ENCODE measurements at regions not wholly inside any gene's neighbourhood (a gene's known extent, or its start where the extent isn't known, plus 50 kb on each side); places are given as distances from the start of the nearest gene placed in this dataset.

DNA sequence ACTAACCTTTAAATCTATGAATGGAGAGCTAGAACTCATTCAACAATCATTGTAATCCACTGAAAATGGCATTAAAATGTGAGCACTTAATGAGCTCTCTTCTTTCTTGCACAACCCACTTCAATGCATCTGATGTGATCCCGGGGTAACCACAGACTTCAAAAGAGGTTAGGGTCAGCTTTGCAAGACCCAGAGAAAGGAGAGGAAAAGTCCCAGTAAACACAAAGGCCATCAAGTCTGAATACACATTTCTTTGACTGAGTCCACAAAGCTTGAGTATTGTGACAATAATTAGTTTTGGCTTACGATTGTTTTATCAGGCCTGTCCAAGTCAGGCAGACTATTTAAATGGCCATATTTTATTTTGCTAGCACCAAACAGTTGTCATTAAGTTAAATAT lies 148.8 kb upstream of the ZNF608 start:
- H3K27ac ChIP-seq (replicated peaks in 1 of 4) = no peak overlapping the region
- TF ChIP-seq POLR2AphosphoS5 (IDR thresholded peaks at IDR 0.05) = no peak
- no peak for TF ChIP-seq POLR2A (IDR thresholded peaks at IDR 0.05; ENCODE audit: low read depth)
- no peak for TF ChIP-seq EP300 (IDR thresholded peaks at IDR 0.05)
- TF ChIP-seq, protein P1, sequence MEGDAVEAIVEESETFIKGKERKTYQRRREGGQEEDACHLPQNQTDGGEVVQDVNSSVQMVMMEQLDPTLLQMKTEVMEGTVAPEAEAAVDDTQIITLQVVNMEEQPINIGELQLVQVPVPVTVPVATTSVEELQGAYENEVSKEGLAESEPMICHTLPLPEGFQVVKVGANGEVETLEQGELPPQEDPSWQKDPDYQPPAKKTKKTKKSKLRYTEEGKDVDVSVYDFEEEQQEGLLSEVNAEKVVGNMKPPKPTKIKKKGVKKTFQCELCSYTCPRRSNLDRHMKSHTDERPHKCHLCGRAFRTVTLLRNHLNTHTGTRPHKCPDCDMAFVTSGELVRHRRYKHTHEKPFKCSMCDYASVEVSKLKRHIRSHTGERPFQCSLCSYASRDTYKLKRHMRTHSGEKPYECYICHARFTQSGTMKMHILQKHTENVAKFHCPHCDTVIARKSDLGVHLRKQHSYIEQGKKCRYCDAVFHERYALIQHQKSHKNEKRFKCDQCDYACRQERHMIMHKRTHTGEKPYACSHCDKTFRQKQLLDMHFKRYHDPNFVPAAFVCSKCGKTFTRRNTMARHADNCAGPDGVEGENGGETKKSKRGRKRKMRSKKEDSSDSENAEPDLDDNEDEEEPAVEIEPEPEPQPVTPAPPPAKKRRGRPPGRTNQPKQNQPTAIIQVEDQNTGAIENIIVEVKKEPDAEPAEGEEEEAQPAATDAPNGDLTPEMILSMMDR (IDR thresholded peaks at IDR 0.05) = no peak
- no peaks in the 10 kb centered on the region for H3K36me3 ChIP-seq
- H3K4me1 ChIP-seq = peaks cover 0 to 6% (median 0%) of the 10 kb centered on the region in 4 donors
- 51% methylated on average over 2 of the region's 2 CpGs for WGBS
- no peak overlapping the region for H3K4me3 ChIP-seq
- no peak for DNase-seq (ENCODE audit: extremely low spot score)
- no peaks in the 10 kb centered on the region for H3K27me3 ChIP-seq
- no peaks in the 10 kb centered on the region for H3K9me3 ChIP-seq
- intact Hi-C loops (cut with DNase I) = no loop called here

DNA sequence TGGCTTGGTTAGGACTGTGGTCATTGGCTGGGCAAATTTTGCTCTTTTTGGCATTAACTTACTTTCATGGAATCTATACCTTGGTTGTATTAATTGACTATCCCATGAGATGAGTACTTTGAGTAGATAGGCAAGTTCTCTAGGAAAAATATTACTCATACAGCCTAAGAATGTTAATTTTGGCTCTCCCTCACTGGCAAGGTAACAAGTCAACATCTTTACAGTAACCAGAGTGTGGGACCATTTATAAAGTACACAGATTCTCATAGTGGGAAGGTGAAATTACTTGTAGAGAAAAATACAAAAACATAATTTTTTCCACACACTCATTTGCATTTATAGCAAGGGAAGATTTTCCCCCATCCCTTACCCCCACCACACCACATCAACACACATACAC lies 154.6 kb upstream of the ZNF608 start:
- H3K4me3 ChIP-seq = no peak overlapping the region
- intact Hi-C loops (cut with DNase I) = loop anchor here (10.0 kb wide), 1 partner anchor 146 kb away; no protein-coding TSS in a partner anchor
- H3K36me3 ChIP-seq = no peaks in the 10 kb centered on the region
- no peaks in the 10 kb centered on the region for H3K9me3 ChIP-seq
- H3K27me3 ChIP-seq = no peaks in the 10 kb centered on the region
- no peak overlapping the region for H3K27ac ChIP-seq (replicated peaks in 1 of 4)
- DNase-seq (ENCODE audit: extremely low spot score) = no peak
- peaks cover 18 to 34% (median 22%) of the 10 kb centered on the region in 4 donors for H3K4me1 ChIP-seq
- TF ChIP-seq POLR2AphosphoS5 (IDR thresholded peaks at IDR 0.05) (no peak), EP300 (IDR thresholded peaks at IDR 0.05) (no peak), POLR2A (IDR thresholded peaks at IDR 0.05; ENCODE audit: low read depth) (no peak)
- TF ChIP-seq, protein P1 (IDR thresholded peaks at IDR 0.05) = no peak

DNA sequence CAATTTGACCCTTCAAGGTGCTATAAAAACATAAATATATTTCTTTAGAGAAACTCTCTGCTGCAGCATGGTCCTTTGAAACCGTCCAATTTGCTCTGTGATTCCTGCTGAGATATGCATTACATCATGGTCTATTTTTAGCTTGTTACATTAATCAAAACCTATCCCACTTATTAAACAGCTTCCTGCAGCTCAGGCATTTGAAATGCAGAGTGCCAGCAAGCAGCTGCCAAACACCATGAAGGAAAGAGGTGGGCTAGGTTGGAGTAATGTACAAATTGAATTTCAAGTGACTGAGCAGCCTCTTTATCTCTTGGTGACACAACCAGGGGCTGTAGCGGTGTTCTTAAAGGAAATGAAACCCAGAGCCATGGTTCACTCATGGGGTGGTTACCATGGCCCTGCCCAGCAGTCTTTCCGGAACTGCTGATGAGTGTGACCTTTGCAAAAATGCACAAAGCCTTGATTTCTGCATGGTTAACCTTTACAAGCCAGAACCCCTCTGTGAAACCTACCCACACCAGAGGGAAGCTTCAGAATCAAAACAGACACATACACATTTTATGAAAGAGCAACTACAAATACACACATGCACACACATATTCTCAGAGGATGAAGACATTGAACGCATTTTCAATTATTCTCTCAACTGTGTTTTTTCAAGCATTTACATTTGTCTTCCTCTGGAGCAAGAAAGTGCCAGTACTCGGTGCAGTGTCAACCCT lies 155.8 kb upstream of the ZNF608 start:
- intact Hi-C loops (cut with DNase I) = loop anchor here (10.0 kb wide), 1 partner anchor 147 kb away; no protein-coding TSS in a partner anchor
- no peaks in the 10 kb centered on the region for H3K36me3 ChIP-seq
- DNase-seq (ENCODE audit: extremely low spot score) = no peak
- TF ChIP-seq POLR2A (IDR thresholded peaks at IDR 0.05; ENCODE audit: low read depth) = no peak
- no peak for TF ChIP-seq EP300 (IDR thresholded peaks at IDR 0.05)
- TF ChIP-seq, protein P1 (IDR thresholded peaks at IDR 0.05) = no peak
- TF ChIP-seq POLR2AphosphoS5 (IDR thresholded peaks at IDR 0.05) = no peak
- H3K27me3 ChIP-seq = no peaks in the 10 kb centered on the region
- H3K4me1 ChIP-seq = peaks cover 30 to 46% (median 33%) of the 10 kb centered on the region in 4 donors
- H3K27ac ChIP-seq (replicated peaks in 1 of 4) = peak overlapping the region in 1 of 4 donors; percentile 8
- whole genome bisulfite sequencing = 36% methylated on average over 5 of the region's 5 CpGs
- no peak overlapping the region for H3K4me3 ChIP-seq
- H3K9me3 ChIP-seq = no peaks in the 10 kb centered on the region

DNA sequence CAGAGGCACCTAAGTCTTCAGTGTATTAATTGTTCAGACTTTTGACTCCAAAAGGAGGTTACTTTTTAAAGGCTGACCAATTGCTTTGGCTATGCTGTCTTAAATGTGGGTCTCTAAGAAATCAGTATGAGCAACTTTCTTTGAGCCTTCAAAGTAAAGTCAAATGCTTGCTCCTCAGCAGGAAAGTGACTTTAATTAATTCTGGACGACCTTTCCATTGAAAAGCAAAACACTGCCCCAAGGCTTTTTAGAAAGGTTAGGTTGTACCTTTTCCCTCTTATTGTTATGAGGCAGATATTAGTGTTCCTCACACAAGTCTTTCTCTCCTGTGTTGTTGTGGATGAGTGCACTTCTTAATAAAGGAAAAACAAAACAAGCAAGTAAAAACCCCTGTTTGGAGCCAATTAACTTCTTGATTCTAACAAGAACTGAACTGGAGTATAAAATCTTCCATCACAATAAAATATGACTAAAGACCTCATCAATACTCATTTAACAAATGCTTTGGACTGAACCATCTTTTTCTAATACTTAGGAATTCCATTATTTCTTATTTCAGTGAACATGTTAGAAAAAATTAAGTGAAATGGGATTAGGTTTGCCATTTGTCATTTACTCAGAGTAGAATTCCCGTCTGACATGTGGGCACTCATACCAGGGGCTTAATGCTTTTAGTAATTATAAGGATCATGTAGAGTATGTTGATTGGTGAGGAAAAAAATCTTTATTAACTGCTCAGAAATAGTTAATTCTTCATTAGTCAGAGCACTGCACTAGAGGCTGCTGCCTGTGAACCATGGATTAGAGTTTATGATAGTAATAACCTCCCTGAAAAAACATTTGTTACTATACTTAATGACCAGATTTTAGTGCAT lies 159.1 kb upstream of the ZNF608 start:
- no peak for DNase-seq (ENCODE audit: extremely low spot score)
- Histone ChIP-seq H3K36me3 (no peaks in the 10 kb centered on the region), H3K4me1 (peaks cover 52 to 75% (median 59%) of the 10 kb centered on the region in 4 donors), H3K4me3 (no peak overlapping the region), H3K27me3 (no peaks in the 10 kb centered on the region), H3K27ac (replicated peaks in 1 of 4) (peak overlapping the region in 3 of 4 donors; percentile 68 to 80 (median 75)), H3K9me3 (no peaks in the 10 kb centered on the region)
- TF ChIP-seq POLR2A (IDR thresholded peaks at IDR 0.05; ENCODE audit: low read depth) (no peak), POLR2AphosphoS5 (IDR thresholded peaks at IDR 0.05) (no peak), EP300 (IDR thresholded peaks at IDR 0.05) (no peak)
- TF ChIP-seq, protein P1 (IDR thresholded peaks at IDR 0.05) = no peak
- 85% methylated on average over 2 of the region's 2 CpGs for WGBS
- intact Hi-C loops (cut with DNase I) = loop anchor here (10.0 kb wide), 1 partner anchor 151 kb away; no protein-coding TSS in a partner anchor

All from esophagus muscularis mucosa (tissue), 4 donors.